ENCODE measurements at regions not wholly inside any gene's neighbourhood (a gene's known extent, or its start where the extent isn't known, plus 50 kb on each side); places are given as distances from the start of the nearest gene placed in this dataset.
"Not testable (repeated sequence)": the region's sequence is repeated elsewhere in the genome, so short reads cannot be mapped to it uniquely, and the experiment has no call there.

- Histone ChIP-seq H3K36me3 (no peaks in the 10 kb centered on the region), H3K9ac (no peak overlapping the region), H3K4me2 (no peak overlapping the region), H3K9me3 (ENCODE audit: low read depth) (no peaks in the 10 kb centered on the region), H3K79me2 (ENCODE audit: low read depth) (no peaks in the 10 kb centered on the region), H4K20me1 (ENCODE audit: low read depth) (no peaks in the 10 kb centered on the region), H3F3A (ENCODE audit: low read depth) (no peaks in the 10 kb centered on the region), H3K27me3 (no peaks in the 10 kb centered on the region), H3K4me1 (peaks cover 13% of the 10 kb centered on the region), H3K27ac (no peak overlapping the region), H2AFZ (replicated peaks) (no peak overlapping the region), H3K4me3 (no peak overlapping the region)
- no peak overlapping the region for H3K27ac Mint-ChIP-seq
- no peaks in the 10 kb centered on the region for H3K36me3 Mint-ChIP-seq
- peak; percentile 40 for DNase-seq (ENCODE audit: low spot score)
- peaks cover 19% of the 10 kb centered on the region for H3K27me3 Mint-ChIP-seq (ENCODE audit: insufficient read depth, low read depth)
- no peak for TF ChIP-seq EZH2 (IDR thresholded peaks at IDR 0.05)
- peak; percentile 27 for TF ChIP-seq CTCF (IDR thresholded peaks at IDR 0.05)
- H3K9me3 Mint-ChIP-seq: no peaks in the 10 kb centered on the region
- H3K4me1 Mint-ChIP-seq: peaks cover 20% of the 10 kb centered on the region
- H3K4me3 Mint-ChIP-seq: no peak overlapping the region
These were observed 87.4 kb upstream of the LHX1 start for GRCh38 chr17:36849871-36850348.

GRCh38 chr17:36850790-36851189, 86.5 kb upstream of the LHX1 start:
- Histone ChIP-seq H4K20me1 (ENCODE audit: low read depth) (no peaks in the 10 kb centered on the region), H3K9ac (no peak overlapping the region), H3K79me2 (ENCODE audit: low read depth) (no peaks in the 10 kb centered on the region), H2AFZ (replicated peaks) (no peak overlapping the region), H3K27ac (no peak overlapping the region), H3F3A (ENCODE audit: low read depth) (no peaks in the 10 kb centered on the region), H3K36me3 (no peaks in the 10 kb centered on the region), H3K27me3 (no peaks in the 10 kb centered on the region), H3K9me3 (ENCODE audit: low read depth) (no peaks in the 10 kb centered on the region), H3K4me3 (no peak overlapping the region), H3K4me2 (no peak overlapping the region), H3K4me1 (peaks cover 6% of the 10 kb centered on the region)
- H3K4me1 Mint-ChIP-seq: peaks cover 13% of the 10 kb centered on the region
- DNase-seq (ENCODE audit: low spot score): no peak
- H3K27me3 Mint-ChIP-seq (ENCODE audit: insufficient read depth, low read depth): peaks cover 19% of the 10 kb centered on the region
- H3K36me3 Mint-ChIP-seq: no peaks in the 10 kb centered on the region
- H3K9me3 Mint-ChIP-seq: no peaks in the 10 kb centered on the region
- H3K27ac Mint-ChIP-seq: no peak overlapping the region
- no peak for TF ChIP-seq EZH2phosphoT487 (IDR thresholded peaks at IDR 0.05)
- TF ChIP-seq CTCF (IDR thresholded peaks at IDR 0.05): no peak
- TF ChIP-seq EZH2 (IDR thresholded peaks at IDR 0.05): no peak
- H3K4me3 Mint-ChIP-seq: no peak overlapping the region

GRCh38 chr17:36851250-36851649, 86.0 kb upstream of the LHX1 start:
- H3K4me3 ChIP-seq: no peak overlapping the region
- no peak overlapping the region for H3K27ac ChIP-seq
- no peaks in the 10 kb centered on the region for H3F3A ChIP-seq (ENCODE audit: low read depth)
- no peaks in the 10 kb centered on the region for H4K20me1 ChIP-seq (ENCODE audit: low read depth)
- no peaks in the 10 kb centered on the region for H3K9me3 ChIP-seq (ENCODE audit: low read depth)
- TF ChIP-seq EZH2phosphoT487 (IDR thresholded peaks at IDR 0.05) (no peak), CTCF (IDR thresholded peaks at IDR 0.05) (no peak), EZH2 (IDR thresholded peaks at IDR 0.05) (no peak)
- no peak for DNase-seq (ENCODE audit: low spot score)
- H3K9me3 Mint-ChIP-seq: no peaks in the 10 kb centered on the region
- H3K36me3 ChIP-seq: no peaks in the 10 kb centered on the region
- no peak overlapping the region for H3K4me2 ChIP-seq
- no peak overlapping the region for H2AFZ ChIP-seq (replicated peaks)
- no peak overlapping the region for H3K27ac Mint-ChIP-seq
- no peaks in the 10 kb centered on the region for H3K27me3 ChIP-seq
- H3K36me3 Mint-ChIP-seq: no peaks in the 10 kb centered on the region
- peaks cover 20% of the 10 kb centered on the region for H3K27me3 Mint-ChIP-seq (ENCODE audit: insufficient read depth, low read depth)
- H3K4me1 ChIP-seq: peaks cover 4% of the 10 kb centered on the region
- no peak overlapping the region for H3K9ac ChIP-seq
- H3K4me3 Mint-ChIP-seq: no peak overlapping the region
- H3K79me2 ChIP-seq (ENCODE audit: low read depth): no peaks in the 10 kb centered on the region
- H3K4me1 Mint-ChIP-seq: peaks cover 10% of the 10 kb centered on the region

GRCh38 chr17:36852478-36852877, 84.8 kb upstream of the LHX1 start:
- H3K9ac ChIP-seq; H3K9me3 ChIP-seq (ENCODE audit: low read depth); H3K4me1 ChIP-seq; H3K9me3 Mint-ChIP-seq; H3F3A ChIP-seq (ENCODE audit: low read depth); DNase-seq (ENCODE audit: low spot score); H3K4me1 Mint-ChIP-seq; H3K27ac Mint-ChIP-seq; H4K20me1 ChIP-seq (ENCODE audit: low read depth); H3K4me3 ChIP-seq; H3K4me3 Mint-ChIP-seq; H3K4me2 ChIP-seq; H3K27ac ChIP-seq; H3K79me2 ChIP-seq (ENCODE audit: low read depth); H3K27me3 ChIP-seq; H3K36me3 ChIP-seq; H3K36me3 Mint-ChIP-seq; H2AFZ ChIP-seq (replicated peaks): not testable (repeated sequence)
- peaks cover 21% of the 10 kb centered on the region for H3K27me3 Mint-ChIP-seq (ENCODE audit: insufficient read depth, low read depth)

All from neural progenitor cell (in vitro differentiated cells).